ENCODE measurements at regions not wholly inside any gene's neighbourhood (a gene's known extent, or its start where the extent isn't known, plus 50 kb on each side); places are given as distances from the start of the nearest gene placed in this dataset.

GRCh38 chr14:48560421-48560820, 885.0 kb upstream of the MDGA2 start:
- DNase-seq (no peak), ATAC-seq (no peak)
- H3K4me3 ChIP-seq: no peak overlapping the region
- intact Hi-C loops (cut with DNase I): no loop called here
- no peaks in the 10 kb centered on the region for H3K9me3 ChIP-seq
- H3K4me1 ChIP-seq: no peaks in the 10 kb centered on the region
- no peaks in the 10 kb centered on the region for H3K36me3 ChIP-seq
- no peak overlapping the region for H3K27ac ChIP-seq
- WGBS (ENCODE audit: insufficient coverage, low coverage, low lambda C conversion rate, missing lambda C conversion rate): 44% methylated on average over 4 of the region's 4 CpGs
- TF ChIP-seq POLR2A (IDR thresholded peaks at IDR 0.05): no peak
- H3K27me3 ChIP-seq: no peaks in the 10 kb centered on the region

- H3K4me3 ChIP-seq: no peak overlapping the region
- DNase-seq: no peak
- no peak overlapping the region for H3K27ac ChIP-seq
- intact Hi-C loops (cut with DNase I): no loop called here
- no peaks in the 10 kb centered on the region for H3K36me3 ChIP-seq
- no peak for TF ChIP-seq POLR2A (IDR thresholded peaks at IDR 0.05)
- ATAC-seq: no peak
- H3K9me3 ChIP-seq: no peaks in the 10 kb centered on the region
- no peaks in the 10 kb centered on the region for H3K4me1 ChIP-seq
- H3K27me3 ChIP-seq: no peaks in the 10 kb centered on the region
Observed at GRCh38 chr14:48553443-48553842, 878.0 kb upstream of the MDGA2 start.

GRCh38 chr14:48546996-48547395, 871.6 kb upstream of the MDGA2 start:
- H3K36me3 ChIP-seq: no peaks in the 10 kb centered on the region
- H3K9me3 ChIP-seq: no peaks in the 10 kb centered on the region
- H3K4me3 ChIP-seq: no peak overlapping the region
- H3K27ac ChIP-seq: no peak overlapping the region
- TF ChIP-seq POLR2A (IDR thresholded peaks at IDR 0.05): no peak
- no peak for TF ChIP-seq CTCF (IDR thresholded peaks at IDR 0.05)
- WGBS (ENCODE audit: insufficient coverage, low coverage, low lambda C conversion rate, missing lambda C conversion rate): 42% methylated on average over 4 of the region's 4 CpGs
- ATAC-seq: no peak
- intact Hi-C loops (cut with DNase I): no loop called here
- DNase-seq: no peak
- no peaks in the 10 kb centered on the region for H3K4me1 ChIP-seq
- no peaks in the 10 kb centered on the region for H3K27me3 ChIP-seq

GRCh38 chr14:48537600-48537999, 862.2 kb upstream of the MDGA2 start:
- H3K27me3 ChIP-seq: no peaks in the 10 kb centered on the region
- intact Hi-C loops (cut with DNase I): no loop called here
- H3K36me3 ChIP-seq: no peaks in the 10 kb centered on the region
- no peak overlapping the region for H3K4me3 ChIP-seq
- ATAC-seq (no peak), DNase-seq (no peak)
- no peaks in the 10 kb centered on the region for H3K4me1 ChIP-seq
- TF ChIP-seq POLR2A (IDR thresholded peaks at IDR 0.05) (no peak), CTCF (IDR thresholded peaks at IDR 0.05) (no peak)
- H3K9me3 ChIP-seq: no peaks in the 10 kb centered on the region
- H3K27ac ChIP-seq: no peak overlapping the region

GRCh38 chr14:48536318-48536717, 860.9 kb upstream of the MDGA2 start:
- Histone ChIP-seq H3K27me3 (no peaks in the 10 kb centered on the region), H3K27ac (no peak overlapping the region), H3K4me1 (no peaks in the 10 kb centered on the region), H3K36me3 (no peaks in the 10 kb centered on the region), H3K4me3 (no peak overlapping the region), H3K9me3 (no peaks in the 10 kb centered on the region)
- intact Hi-C loops (cut with DNase I): no loop called here
- DNase-seq: no peak
- no peak for ATAC-seq
- no peak for TF ChIP-seq CTCF (IDR thresholded peaks at IDR 0.05)
- TF ChIP-seq POLR2A (IDR thresholded peaks at IDR 0.05): no peak
- WGBS (ENCODE audit: insufficient coverage, low coverage, low lambda C conversion rate, missing lambda C conversion rate): 47% methylated on average over 3 of the region's 3 CpGs

GRCh38 chr14:48527832-48528231, 852.4 kb upstream of the MDGA2 start:
- WGBS (ENCODE audit: insufficient coverage, low coverage, low lambda C conversion rate, missing lambda C conversion rate): no CpG with 5 or more reads among the region's 2 CpGs
- Histone ChIP-seq H3K27ac (no peak overlapping the region), H3K27me3 (no peaks in the 10 kb centered on the region), H3K9me3 (no peaks in the 10 kb centered on the region), H3K4me3 (no peak overlapping the region), H3K36me3 (no peaks in the 10 kb centered on the region), H3K4me1 (no peaks in the 10 kb centered on the region)
- DNase-seq: no peak
- ATAC-seq: no peak
- intact Hi-C loops (cut with DNase I): no loop called here
- no peak for TF ChIP-seq POLR2A (IDR thresholded peaks at IDR 0.05)
- no peak for TF ChIP-seq CTCF (IDR thresholded peaks at IDR 0.05)
